Spleen (tissue), 7 donors: ENCODE measurements at regions not wholly inside any gene's neighbourhood (a gene's known extent, or its start where the extent isn't known, plus 50 kb on each side); places are given as distances from the start of the nearest gene placed in this dataset.
"Not testable (repeated sequence)": the region's sequence is repeated elsewhere in the genome, so short reads cannot be mapped to it uniquely, and the experiment has no call there.

Experiments
- POLR2A ChIP-seq, 3 donors: fragments of 450-650 bp; IDR thresholded peaks; one replicate each; pipeline ENCODE4 v1.5.1; 2017; ENCODE audit warnings: antibody characterized with exemption in 3 of 3, mild to moderate bottlenecking in 1 of 3
- POLR2AphosphoS5 ChIP-seq, 3 donors: sonication (generic); formaldehyde crosslinking; IDR thresholded peaks; one replicate each; pipeline ENCODE4 v1.5.1; 2017; ENCODE audit warnings: antibody characterized with exemption in 3 of 3
- TF ChIP-seq, protein P1 (sequence below), 11 experiments: fragments of 200-600 bp in 7 of 11; fragments of 450-650 bp in 4 of 11; sonication (generic) in 4 of 11; IDR thresholded peaks in 8 of 11; conservative IDR thresholded peaks in 3 of 11; 1 replicate in 7 of 11; 2 replicates in 4 of 11; pipeline versions ENCODE4 v1.4.0 to v1.8.0; 2016 to 2021; ENCODE audit warnings: antibody characterized with exemption in 11 of 11, inconsistent platforms in 4 of 11, mild to moderate bottlenecking in 1 of 11
- donor health status: DM: no; HTN: no; CAD: no; lungs with moderate emphysema.
- donor health status: DM: no; HTN: no; CAD: no.
- donor health status: DM: no; HTN: no; CAD: no.

GRCh38 chr7:113592924-113593323 lies 325.9 kb downstream of the PPP1R3A start:
- TF ChIP-seq, protein P1, sequence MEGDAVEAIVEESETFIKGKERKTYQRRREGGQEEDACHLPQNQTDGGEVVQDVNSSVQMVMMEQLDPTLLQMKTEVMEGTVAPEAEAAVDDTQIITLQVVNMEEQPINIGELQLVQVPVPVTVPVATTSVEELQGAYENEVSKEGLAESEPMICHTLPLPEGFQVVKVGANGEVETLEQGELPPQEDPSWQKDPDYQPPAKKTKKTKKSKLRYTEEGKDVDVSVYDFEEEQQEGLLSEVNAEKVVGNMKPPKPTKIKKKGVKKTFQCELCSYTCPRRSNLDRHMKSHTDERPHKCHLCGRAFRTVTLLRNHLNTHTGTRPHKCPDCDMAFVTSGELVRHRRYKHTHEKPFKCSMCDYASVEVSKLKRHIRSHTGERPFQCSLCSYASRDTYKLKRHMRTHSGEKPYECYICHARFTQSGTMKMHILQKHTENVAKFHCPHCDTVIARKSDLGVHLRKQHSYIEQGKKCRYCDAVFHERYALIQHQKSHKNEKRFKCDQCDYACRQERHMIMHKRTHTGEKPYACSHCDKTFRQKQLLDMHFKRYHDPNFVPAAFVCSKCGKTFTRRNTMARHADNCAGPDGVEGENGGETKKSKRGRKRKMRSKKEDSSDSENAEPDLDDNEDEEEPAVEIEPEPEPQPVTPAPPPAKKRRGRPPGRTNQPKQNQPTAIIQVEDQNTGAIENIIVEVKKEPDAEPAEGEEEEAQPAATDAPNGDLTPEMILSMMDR (IDR thresholded peaks at IDR 0.05 in 8 of 11, conservative IDR thresholded peaks at IDR 0.05 in 3 of 11), result not testable (repeated sequence)
- not testable (repeated sequence) for TF ChIP-seq POLR2A, POLR2AphosphoS5 (IDR thresholded peaks at IDR 0.05)
